ENCODE measurements at regions not wholly inside any gene's neighbourhood (a gene's known extent, or its start where the extent isn't known, plus 50 kb on each side); places are given as distances from the start of the nearest gene placed in this dataset.

DNA sequence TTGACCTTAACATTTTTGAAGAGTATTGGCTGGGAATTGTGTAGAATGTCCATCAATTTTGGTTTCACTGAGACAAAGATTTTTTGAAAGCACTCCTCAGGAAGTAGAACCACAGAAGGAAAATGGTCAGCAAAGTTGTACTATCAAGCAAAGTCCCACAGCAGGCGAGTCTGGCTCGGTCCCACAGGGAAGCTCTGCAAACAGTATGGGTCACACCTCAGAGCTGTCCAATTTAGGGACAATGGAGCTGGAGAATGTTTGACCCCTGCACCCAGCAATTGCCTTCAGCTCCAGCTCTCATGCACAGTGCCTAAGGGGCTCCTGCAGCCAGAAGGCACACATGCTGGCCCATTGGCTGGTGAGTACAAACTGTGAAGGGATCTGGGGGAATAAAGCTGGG lies 147.0 kb downstream of the MAFB start:
- TF ChIP-seq, protein P1, sequence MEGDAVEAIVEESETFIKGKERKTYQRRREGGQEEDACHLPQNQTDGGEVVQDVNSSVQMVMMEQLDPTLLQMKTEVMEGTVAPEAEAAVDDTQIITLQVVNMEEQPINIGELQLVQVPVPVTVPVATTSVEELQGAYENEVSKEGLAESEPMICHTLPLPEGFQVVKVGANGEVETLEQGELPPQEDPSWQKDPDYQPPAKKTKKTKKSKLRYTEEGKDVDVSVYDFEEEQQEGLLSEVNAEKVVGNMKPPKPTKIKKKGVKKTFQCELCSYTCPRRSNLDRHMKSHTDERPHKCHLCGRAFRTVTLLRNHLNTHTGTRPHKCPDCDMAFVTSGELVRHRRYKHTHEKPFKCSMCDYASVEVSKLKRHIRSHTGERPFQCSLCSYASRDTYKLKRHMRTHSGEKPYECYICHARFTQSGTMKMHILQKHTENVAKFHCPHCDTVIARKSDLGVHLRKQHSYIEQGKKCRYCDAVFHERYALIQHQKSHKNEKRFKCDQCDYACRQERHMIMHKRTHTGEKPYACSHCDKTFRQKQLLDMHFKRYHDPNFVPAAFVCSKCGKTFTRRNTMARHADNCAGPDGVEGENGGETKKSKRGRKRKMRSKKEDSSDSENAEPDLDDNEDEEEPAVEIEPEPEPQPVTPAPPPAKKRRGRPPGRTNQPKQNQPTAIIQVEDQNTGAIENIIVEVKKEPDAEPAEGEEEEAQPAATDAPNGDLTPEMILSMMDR (IDR thresholded peaks at IDR 0.05; ENCODE audit: poor library complexity), result no peak
- TF ChIP-seq EZH2 (IDR thresholded peaks at IDR 0.05; ENCODE audit: borderline replicate concordance), result no peak
